Uterus (tissue), 2 donors: ENCODE measurements at regions not wholly inside any gene's neighbourhood (a gene's known extent, or its start where the extent isn't known, plus 50 kb on each side); places are given as distances from the start of the nearest gene placed in this dataset.

Source experiments
- CTCF ChIP-seq, 4 experiments: fragments of 200-600 bp in 2 of 4; fragments of 450-650 bp in 2 of 4; sonication (generic) in 2 of 4; IDR thresholded peaks; one replicate each; pipeline ENCODE4 v1.5.1; 2016 to 2019; ENCODE audit warnings: antibody characterized with exemption in 4 of 4, mild to moderate bottlenecking in 2 of 4, moderate library complexity in 1 of 4
- POLR2A ChIP-seq, 2 donors: fragments of 450-650 bp; IDR thresholded peaks; one replicate each; pipeline ENCODE4 v1.6.1; 2016; ENCODE audit warnings: antibody characterized with exemption in 2 of 2, mild to moderate bottlenecking in 1 of 2, moderate library complexity in 1 of 2

- TF ChIP-seq CTCF (IDR thresholded peaks at IDR 0.05) (no peak), POLR2A (IDR thresholded peaks at IDR 0.05) (no peak)
Measured at GRCh38 chr1:239802275-239802674, 289.4 kb upstream of the FMN2 start.
